ENCODE measurements at regions not wholly inside any gene's neighbourhood (a gene's known extent, or its start where the extent isn't known, plus 50 kb on each side); places are given as distances from the start of the nearest gene placed in this dataset.

GRCh38 chr15:98040146-98040545 is 79.6 kb downstream of the ARRDC4 start:
- no peak for TF ChIP-seq CTCF (IDR thresholded peaks at IDR 0.05)
- TF ChIP-seq TCF7 (CRISPR knock-in tag; IDR thresholded peaks at IDR 0.05; ENCODE audit: low read depth): no peak
- TF ChIP-seq ZNF121 (CRISPR knock-in tag; IDR thresholded peaks at IDR 0.05): no peak
- no peak for TF ChIP-seq ZNF671 (CRISPR knock-in tag; IDR thresholded peaks at IDR 0.05)
- no peak for TF ChIP-seq CREM (CRISPR knock-in tag; IDR thresholded peaks at IDR 0.05)
- TF ChIP-seq, protein P1, sequence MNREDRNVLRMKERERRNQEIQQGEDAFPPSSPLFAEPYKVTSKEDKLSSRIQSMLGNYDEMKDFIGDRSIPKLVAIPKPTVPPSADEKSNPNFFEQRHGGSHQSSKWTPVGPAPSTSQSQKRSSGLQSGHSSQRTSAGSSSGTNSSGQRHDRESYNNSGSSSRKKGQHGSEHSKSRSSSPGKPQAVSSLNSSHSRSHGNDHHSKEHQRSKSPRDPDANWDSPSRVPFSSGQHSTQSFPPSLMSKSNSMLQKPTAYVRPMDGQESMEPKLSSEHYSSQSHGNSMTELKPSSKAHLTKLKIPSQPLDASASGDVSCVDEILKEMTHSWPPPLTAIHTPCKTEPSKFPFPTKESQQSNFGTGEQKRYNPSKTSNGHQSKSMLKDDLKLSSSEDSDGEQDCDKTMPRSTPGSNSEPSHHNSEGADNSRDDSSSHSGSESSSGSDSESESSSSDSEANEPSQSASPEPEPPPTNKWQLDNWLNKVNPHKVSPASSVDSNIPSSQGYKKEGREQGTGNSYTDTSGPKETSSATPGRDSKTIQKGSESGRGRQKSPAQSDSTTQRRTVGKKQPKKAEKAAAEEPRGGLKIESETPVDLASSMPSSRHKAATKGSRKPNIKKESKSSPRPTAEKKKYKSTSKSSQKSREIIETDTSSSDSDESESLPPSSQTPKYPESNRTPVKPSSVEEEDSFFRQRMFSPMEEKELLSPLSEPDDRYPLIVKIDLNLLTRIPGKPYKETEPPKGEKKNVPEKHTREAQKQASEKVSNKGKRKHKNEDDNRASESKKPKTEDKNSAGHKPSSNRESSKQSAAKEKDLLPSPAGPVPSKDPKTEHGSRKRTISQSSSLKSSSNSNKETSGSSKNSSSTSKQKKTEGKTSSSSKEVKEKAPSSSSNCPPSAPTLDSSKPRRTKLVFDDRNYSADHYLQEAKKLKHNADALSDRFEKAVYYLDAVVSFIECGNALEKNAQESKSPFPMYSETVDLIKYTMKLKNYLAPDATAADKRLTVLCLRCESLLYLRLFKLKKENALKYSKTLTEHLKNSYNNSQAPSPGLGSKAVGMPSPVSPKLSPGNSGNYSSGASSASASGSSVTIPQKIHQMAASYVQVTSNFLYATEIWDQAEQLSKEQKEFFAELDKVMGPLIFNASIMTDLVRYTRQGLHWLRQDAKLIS (CRISPR knock-in tag; IDR thresholded peaks at IDR 0.05; ENCODE audit: borderline replicate concordance): no peak

Measured in WTC11 (cell line).